Upper lobe of left lung (tissue), 6 donors: ENCODE measurements at regions not wholly inside any gene's neighbourhood (a gene's known extent, or its start where the extent isn't known, plus 50 kb on each side); places are given as distances from the start of the nearest gene placed in this dataset.
"Not testable (repeated sequence)": the region's sequence is repeated elsewhere in the genome, so short reads cannot be mapped to it uniquely, and the experiment has no call there.

Source experiments
- ATAC-seq, 2 donors: fragments of 200-7000 bp; cut with Tn5 transposase; one replicate each; pipeline ENCODE4 v1.9.1; 2022; ENCODE audit warnings: mild to moderate bottlenecking in 2 of 2, moderate library complexity in 2 of 2; ENCODE audit not compliant: low FRiP score in 2 of 2
- DNase-seq, 2 donors: peaks; one replicate each; pipeline ENCODE4 v3.0.0-alpha.2; 2019 to 2020
- H3K27ac ChIP-seq, 4 donors: fragments of 200-600 bp; sonication (generic); one replicate each; pipeline ENCODE4 v1.5.1; 2016 to 2019
- H3K27me3 ChIP-seq, 4 donors: fragments of 200-600 bp; sonication (generic); one replicate each; pipeline ENCODE4 v1.5.1; 2017 to 2019
- H3K36me3 ChIP-seq, 4 donors: fragments of 200-600 bp; sonication (generic); one replicate each; pipeline ENCODE4 v1.5.1; 2016 to 2019
- H3K4me1 ChIP-seq, 4 donors: fragments of 200-600 bp; sonication (generic); one replicate each; pipeline ENCODE4 v1.5.1; 2018 to 2019
- H3K4me3 ChIP-seq, 4 donors: fragments of 200-600 bp; sonication (generic); one replicate each; pipeline ENCODE4 v1.5.1; 2017 to 2019; ENCODE audit warnings: mild to moderate bottlenecking in 2 of 4, moderate library complexity in 1 of 4
- H3K9me3 ChIP-seq, 4 donors: fragments of 200-600 bp; sonication (generic); one replicate each; pipeline ENCODE4 v1.5.1; 2018 to 2019
- CTCF ChIP-seq, 6 experiments: fragments of 450-650 bp in 4 of 6; fragments of 200-600 bp in 2 of 6; sonication (generic) in 2 of 6; IDR thresholded peaks; one replicate each; pipeline ENCODE4 v1.5.1; 2016 to 2019; ENCODE audit warnings: antibody characterized with exemption in 6 of 6
- EP300 ChIP-seq, 4 donors: sonication (generic); formaldehyde crosslinking; IDR thresholded peaks; one replicate each; pipeline ENCODE4 v1.5.1; 2017; ENCODE audit warnings: antibody characterized with exemption in 4 of 4, control low read depth in 2 of 4
- POLR2A ChIP-seq, 4 donors: fragments of 450-650 bp; IDR thresholded peaks; one replicate each; pipeline ENCODE4 v1.5.1; 2016 to 2017; ENCODE audit warnings: antibody characterized with exemption in 4 of 4, mild to moderate bottlenecking in 2 of 4
- POLR2AphosphoS5 ChIP-seq, 2 donors: sonication (generic); formaldehyde crosslinking; IDR thresholded peaks; one replicate each; pipeline ENCODE4 v1.5.1; 2017; ENCODE audit warnings: antibody characterized with exemption in 2 of 2
- WGBS, 2 donors: methylation state at CpG; one replicate each; pipeline ENCODE4 v1.1.5; 2017 to 2018; 5-methylcytosine and 5-hydroxymethylcytosine counted together
- donor health status: DM: no; HTN: no; CAD: no; lungs with moderate emphysema.
- donor health status: DM: no; HTN: yes; CAD: no; lungs with severe emphysema.

GRCh38 chr21:34223376-34223775, 140.4 kb upstream of the KCNE2 start:
- no peak for ATAC-seq
- TF ChIP-seq CTCF (IDR thresholded peaks at IDR 0.05) (no peak), POLR2AphosphoS5 (IDR thresholded peaks at IDR 0.05) (no peak), EP300 (IDR thresholded peaks at IDR 0.05) (no peak), POLR2A (IDR thresholded peaks at IDR 0.05) (no peak)
- no peak overlapping the region for H3K4me3 ChIP-seq
- no peak for DNase-seq
- H3K4me1 ChIP-seq, result peaks cover 0 to 3% (median 1%) of the 10 kb centered on the region in 4 donors
- H3K36me3 ChIP-seq, result no peaks in the 10 kb centered on the region
- WGBS, 2 donors, result 59 to 66% methylated on average over 2 of the region's 2 CpGs
- peak overlapping the region in 1 of 4 donors; percentile 54 for H3K27ac ChIP-seq
- no peaks in the 10 kb centered on the region for H3K9me3 ChIP-seq
- H3K27me3 ChIP-seq, result no peaks in the 10 kb centered on the region

- no peaks in the 10 kb centered on the region for H3K27me3 ChIP-seq
- H3K4me1 ChIP-seq, result no peaks in the 10 kb centered on the region
- H3K4me3 ChIP-seq, result no peak overlapping the region
- H3K27ac ChIP-seq, result no peak overlapping the region
- DNase-seq (no peak), ATAC-seq (peak in 1 of 2 donors; percentile 20)
- no peaks in the 10 kb centered on the region for H3K9me3 ChIP-seq
- 75 to 76% methylated on average over 7 of the region's 7 CpGs for WGBS, 2 donors
- H3K36me3 ChIP-seq, result no peaks in the 10 kb centered on the region
- no peak for TF ChIP-seq EP300 (IDR thresholded peaks at IDR 0.05)
- TF ChIP-seq POLR2AphosphoS5 (IDR thresholded peaks at IDR 0.05), result no peak
- TF ChIP-seq POLR2A (IDR thresholded peaks at IDR 0.05), result no peak
- no peak for TF ChIP-seq CTCF (IDR thresholded peaks at IDR 0.05)
Observed at GRCh38 chr21:34227386-34227852, 136.4 kb upstream of the KCNE2 start.

GRCh38 chr21:34228792-34229191, 135.0 kb upstream of the KCNE2 start:
- Histone ChIP-seq H3K27ac (no peak overlapping the region), H3K4me3 (no peak overlapping the region), H3K36me3 (no peaks in the 10 kb centered on the region), H3K27me3 (no peaks in the 10 kb centered on the region), H3K9me3 (no peaks in the 10 kb centered on the region), H3K4me1 (no peaks in the 10 kb centered on the region)
- ATAC-seq (no peak), DNase-seq (no peak)
- TF ChIP-seq POLR2A (IDR thresholded peaks at IDR 0.05) (no peak), POLR2AphosphoS5 (IDR thresholded peaks at IDR 0.05) (no peak), EP300 (IDR thresholded peaks at IDR 0.05) (no peak), CTCF (IDR thresholded peaks at IDR 0.05) (no peak)
- WGBS, 2 donors, result 87 to 91% methylated on average over 4 of the region's 4 CpGs

- Histone ChIP-seq H3K27ac (no peak overlapping the region), H3K4me1 (no peaks in the 10 kb centered on the region), H3K36me3 (no peaks in the 10 kb centered on the region), H3K4me3 (no peak overlapping the region), H3K27me3 (no peaks in the 10 kb centered on the region), H3K9me3 (no peaks in the 10 kb centered on the region)
- WGBS, 2 donors, result 66 to 89% methylated on average over 4 of the region's 4 CpGs
- no peak for DNase-seq
- TF ChIP-seq CTCF (IDR thresholded peaks at IDR 0.05), result no peak
- no peak for TF ChIP-seq POLR2AphosphoS5 (IDR thresholded peaks at IDR 0.05)
- no peak for TF ChIP-seq EP300 (IDR thresholded peaks at IDR 0.05)
- TF ChIP-seq POLR2A (IDR thresholded peaks at IDR 0.05), result no peak
- ATAC-seq, result no peak
Observed at GRCh38 chr21:34229353-34229752, 134.5 kb upstream of the KCNE2 start.

- not testable (repeated sequence) for H3K9me3 ChIP-seq, H3K36me3 ChIP-seq, ATAC-seq, H3K4me1 ChIP-seq, H3K4me3 ChIP-seq, DNase-seq, H3K27me3 ChIP-seq, H3K27ac ChIP-seq
- 72 to 82% methylated on average over 6 of the region's 6 CpGs for WGBS, 2 donors
Observed at GRCh38 chr21:34233741-34234140, 130.1 kb upstream of the KCNE2 start.
